Upper lobe of left lung (tissue), 6 donors: ENCODE measurements at regions not wholly inside any gene's neighbourhood (a gene's known extent, or its start where the extent isn't known, plus 50 kb on each side); places are given as distances from the start of the nearest gene placed in this dataset.

Experiments used
- ATAC-seq, 2 donors: fragments of 200-7000 bp; cut with Tn5 transposase; one replicate each; pipeline ENCODE4 v1.9.1; 2022; ENCODE audit warnings: mild to moderate bottlenecking in 2 of 2, moderate library complexity in 2 of 2; ENCODE audit not compliant: low FRiP score in 2 of 2
- DNase-seq, 2 donors: peaks; one replicate each; pipeline ENCODE4 v3.0.0-alpha.2; 2019 to 2020
- H3K27ac ChIP-seq, 4 donors: fragments of 200-600 bp; sonication (generic); one replicate each; pipeline ENCODE4 v1.5.1; 2016 to 2019
- H3K27me3 ChIP-seq, 4 donors: fragments of 200-600 bp; sonication (generic); one replicate each; pipeline ENCODE4 v1.5.1; 2017 to 2019
- H3K36me3 ChIP-seq, 4 donors: fragments of 200-600 bp; sonication (generic); one replicate each; pipeline ENCODE4 v1.5.1; 2016 to 2019
- H3K4me1 ChIP-seq, 4 donors: fragments of 200-600 bp; sonication (generic); one replicate each; pipeline ENCODE4 v1.5.1; 2018 to 2019
- H3K4me3 ChIP-seq, 4 donors: fragments of 200-600 bp; sonication (generic); one replicate each; pipeline ENCODE4 v1.5.1; 2017 to 2019; ENCODE audit warnings: mild to moderate bottlenecking in 2 of 4, moderate library complexity in 1 of 4
- H3K9me3 ChIP-seq, 4 donors: fragments of 200-600 bp; sonication (generic); one replicate each; pipeline ENCODE4 v1.5.1; 2018 to 2019
- EP300 ChIP-seq, 4 donors: sonication (generic); formaldehyde crosslinking; IDR thresholded peaks; one replicate each; pipeline ENCODE4 v1.5.1; 2017; ENCODE audit warnings: antibody characterized with exemption in 4 of 4, control low read depth in 2 of 4
- POLR2A ChIP-seq, 4 donors: fragments of 450-650 bp; IDR thresholded peaks; one replicate each; pipeline ENCODE4 v1.5.1; 2016 to 2017; ENCODE audit warnings: antibody characterized with exemption in 4 of 4, mild to moderate bottlenecking in 2 of 4
- POLR2AphosphoS5 ChIP-seq, 2 donors: sonication (generic); formaldehyde crosslinking; IDR thresholded peaks; one replicate each; pipeline ENCODE4 v1.5.1; 2017; ENCODE audit warnings: antibody characterized with exemption in 2 of 2
- WGBS, 2 donors: methylation state at CpG; one replicate each; pipeline ENCODE4 v1.1.5; 2017 to 2018; 5-methylcytosine and 5-hydroxymethylcytosine counted together
- TF ChIP-seq, protein P1 (sequence below), 6 experiments: fragments of 450-650 bp in 4 of 6; fragments of 200-600 bp in 2 of 6; sonication (generic) in 2 of 6; IDR thresholded peaks; one replicate each; pipeline ENCODE4 v1.5.1; 2016 to 2019; ENCODE audit warnings: antibody characterized with exemption in 6 of 6
- donor health status: DM: no; HTN: no; CAD: no; lungs with moderate emphysema.
- donor health status: DM: no; HTN: yes; CAD: no; lungs with severe emphysema.

DNA sequence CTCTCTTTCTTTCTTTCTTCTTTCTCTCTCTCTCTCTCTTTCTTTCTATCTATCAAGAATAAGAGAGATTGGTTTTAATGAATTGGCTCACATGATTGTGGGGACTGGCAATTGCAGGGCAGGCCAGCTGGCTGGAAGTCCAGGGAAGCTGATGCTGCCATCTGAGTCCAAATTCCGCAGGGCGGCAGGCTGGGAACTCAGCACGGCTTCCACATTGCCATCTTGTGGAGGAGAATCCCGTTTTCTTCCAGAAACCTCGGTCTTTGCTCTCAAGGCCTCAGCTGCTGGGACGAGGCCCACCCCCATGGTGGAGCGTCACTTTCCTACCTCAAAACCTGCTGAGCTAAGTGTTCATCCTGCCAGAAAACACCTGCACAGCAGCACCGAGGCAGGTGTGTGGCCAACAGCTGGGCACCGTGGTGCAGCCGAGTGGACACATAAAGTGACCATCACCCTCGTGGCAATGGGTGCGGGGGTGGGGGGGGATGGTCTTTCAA lies 58.8 kb upstream of the SLCO4A1 start:
- H3K4me1 ChIP-seq: peaks cover 0 to 13% (median 2%) of the 10 kb centered on the region in 4 donors
- DNase-seq (no peak), ATAC-seq (no peak)
- peaks cover 0 to 23% (median 5%) of the 10 kb centered on the region in 4 donors for H3K27me3 ChIP-seq
- 37 to 45% methylated on average over 10 to 12 of the region's 12 CpGs for WGBS, 2 donors
- H3K27ac ChIP-seq: no peak overlapping the region
- H3K4me3 ChIP-seq: no peak overlapping the region
- TF ChIP-seq POLR2A (IDR thresholded peaks at IDR 0.05) (no peak), POLR2AphosphoS5 (IDR thresholded peaks at IDR 0.05) (no peak), EP300 (IDR thresholded peaks at IDR 0.05) (no peak)
- TF ChIP-seq, protein P1, sequence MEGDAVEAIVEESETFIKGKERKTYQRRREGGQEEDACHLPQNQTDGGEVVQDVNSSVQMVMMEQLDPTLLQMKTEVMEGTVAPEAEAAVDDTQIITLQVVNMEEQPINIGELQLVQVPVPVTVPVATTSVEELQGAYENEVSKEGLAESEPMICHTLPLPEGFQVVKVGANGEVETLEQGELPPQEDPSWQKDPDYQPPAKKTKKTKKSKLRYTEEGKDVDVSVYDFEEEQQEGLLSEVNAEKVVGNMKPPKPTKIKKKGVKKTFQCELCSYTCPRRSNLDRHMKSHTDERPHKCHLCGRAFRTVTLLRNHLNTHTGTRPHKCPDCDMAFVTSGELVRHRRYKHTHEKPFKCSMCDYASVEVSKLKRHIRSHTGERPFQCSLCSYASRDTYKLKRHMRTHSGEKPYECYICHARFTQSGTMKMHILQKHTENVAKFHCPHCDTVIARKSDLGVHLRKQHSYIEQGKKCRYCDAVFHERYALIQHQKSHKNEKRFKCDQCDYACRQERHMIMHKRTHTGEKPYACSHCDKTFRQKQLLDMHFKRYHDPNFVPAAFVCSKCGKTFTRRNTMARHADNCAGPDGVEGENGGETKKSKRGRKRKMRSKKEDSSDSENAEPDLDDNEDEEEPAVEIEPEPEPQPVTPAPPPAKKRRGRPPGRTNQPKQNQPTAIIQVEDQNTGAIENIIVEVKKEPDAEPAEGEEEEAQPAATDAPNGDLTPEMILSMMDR (IDR thresholded peaks at IDR 0.05): no peak
- no peaks in the 10 kb centered on the region for H3K36me3 ChIP-seq
- no peaks in the 10 kb centered on the region for H3K9me3 ChIP-seq

DNA sequence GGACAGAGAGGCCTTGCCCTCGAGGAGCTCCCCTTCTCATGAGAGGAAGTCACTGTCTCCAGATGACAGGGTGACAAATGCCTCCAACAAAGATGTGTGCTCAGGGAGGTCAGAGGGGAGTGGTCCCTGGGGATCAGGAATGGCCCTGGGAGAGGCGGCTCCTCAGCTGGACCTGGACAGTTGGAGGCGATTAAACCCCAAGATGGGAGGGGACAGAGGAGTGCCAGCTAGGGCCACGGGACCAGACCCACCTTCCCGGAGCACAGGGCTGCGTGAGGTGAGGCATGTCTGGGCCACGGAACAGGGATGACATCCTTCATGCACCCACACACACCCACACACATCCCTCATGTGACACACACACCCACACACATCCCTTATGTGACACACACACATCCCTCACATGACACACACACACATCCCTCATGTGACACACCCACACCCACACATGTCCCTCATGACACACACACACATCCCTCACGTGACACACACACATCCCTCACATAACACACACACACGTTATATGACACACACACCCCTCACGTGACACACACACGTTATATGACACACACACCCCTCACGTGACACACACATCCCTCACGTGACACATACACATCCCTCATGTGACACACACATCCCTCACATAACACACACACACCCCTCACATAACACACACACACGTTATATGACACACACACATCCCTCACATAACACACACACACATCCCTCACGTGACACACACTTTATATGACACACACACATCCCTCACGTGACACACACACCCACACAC lies 57.4 kb upstream of the SLCO4A1 start:
- no peak overlapping the region for H3K4me3 ChIP-seq
- H3K36me3 ChIP-seq: no peaks in the 10 kb centered on the region
- no peak overlapping the region for H3K27ac ChIP-seq
- TF ChIP-seq EP300 (IDR thresholded peaks at IDR 0.05) (no peak), POLR2AphosphoS5 (IDR thresholded peaks at IDR 0.05) (no peak), POLR2A (IDR thresholded peaks at IDR 0.05) (no peak)
- TF ChIP-seq, protein P1 (IDR thresholded peaks at IDR 0.05): no peak
- peaks cover 0 to 13% (median 2%) of the 10 kb centered on the region in 4 donors for H3K4me1 ChIP-seq
- DNase-seq (no peak), ATAC-seq (no peak)
- 62 to 65% methylated on average over 11 to 16 of the region's 16 CpGs for WGBS, 2 donors
- H3K9me3 ChIP-seq: no peaks in the 10 kb centered on the region
- H3K27me3 ChIP-seq: peaks cover 0 to 20% (median 5%) of the 10 kb centered on the region in 4 donors

DNA sequence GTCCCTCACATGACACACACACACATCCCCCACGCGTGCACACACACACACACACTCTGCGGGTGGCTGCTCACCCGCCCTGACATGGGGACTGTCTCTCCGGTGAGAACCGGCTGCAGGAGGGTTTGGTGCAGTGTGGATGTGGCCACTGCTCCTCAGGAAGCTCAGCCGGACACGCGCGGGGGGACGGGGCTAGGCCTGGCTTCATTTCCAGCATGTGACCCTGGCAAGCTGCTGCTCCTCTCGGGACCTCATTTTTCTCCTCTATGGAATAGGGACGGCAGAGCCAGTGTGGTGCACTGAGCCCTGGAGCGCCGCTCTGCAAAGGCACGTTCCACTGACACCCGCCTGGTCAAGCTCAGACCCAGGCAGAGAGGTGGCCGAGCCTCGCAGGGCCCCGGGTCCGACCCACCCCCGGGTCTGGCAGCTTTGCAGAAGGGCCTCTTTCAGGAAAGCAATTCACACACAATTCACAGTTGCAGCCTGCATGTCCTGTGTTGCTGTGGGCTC lies 56.8 kb upstream of the SLCO4A1 start:
- 74 to 77% methylated on average over 9 to 21 of the region's 22 CpGs for whole genome bisulfite sequencing, 2 donors
- H3K9me3 ChIP-seq: no peaks in the 10 kb centered on the region
- no peak overlapping the region for H3K4me3 ChIP-seq
- TF ChIP-seq EP300 (IDR thresholded peaks at IDR 0.05) (no peak), POLR2AphosphoS5 (IDR thresholded peaks at IDR 0.05) (no peak), POLR2A (IDR thresholded peaks at IDR 0.05) (no peak)
- TF ChIP-seq, protein P1 (IDR thresholded peaks at IDR 0.05): no peak
- H3K27ac ChIP-seq: no peak overlapping the region
- peaks cover 0 to 17% (median 5%) of the 10 kb centered on the region in 4 donors for H3K27me3 ChIP-seq
- no peaks in the 10 kb centered on the region for H3K36me3 ChIP-seq
- ATAC-seq: no peak
- H3K4me1 ChIP-seq: peaks cover 0 to 18% (median 2%) of the 10 kb centered on the region in 4 donors
- DNase-seq: peak in 1 of 2 donors; percentile 73

DNA sequence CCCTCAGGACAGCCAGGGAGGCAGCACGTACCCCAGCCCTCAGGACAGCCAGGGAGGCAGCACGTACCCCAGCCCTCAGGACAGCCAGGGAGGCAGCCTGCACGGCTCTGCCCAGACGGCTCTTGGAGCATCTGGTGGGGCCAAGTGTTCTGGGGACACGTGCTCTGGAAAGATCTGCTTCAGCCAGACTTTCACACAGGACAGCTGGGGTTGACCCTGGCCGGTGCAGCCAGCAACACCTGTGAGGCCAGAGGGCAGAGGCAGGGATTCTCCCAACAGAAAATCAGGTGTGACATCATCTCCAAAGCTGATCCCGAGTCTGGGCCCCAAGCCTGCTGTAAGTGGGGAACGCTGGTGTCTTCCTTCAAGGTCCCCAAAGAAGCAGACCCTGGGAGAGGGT lies 55.5 kb upstream of the SLCO4A1 start:
- Histone ChIP-seq H3K9me3 (no peaks in the 10 kb centered on the region), H3K27ac (no peak overlapping the region), H3K36me3 (no peaks in the 10 kb centered on the region), H3K27me3 (peaks cover 0 to 7% (median 0%) of the 10 kb centered on the region in 4 donors), H3K4me1 (peaks cover 0 to 16% (median 3%) of the 10 kb centered on the region in 4 donors), H3K4me3 (no peak overlapping the region)
- TF ChIP-seq POLR2AphosphoS5 (IDR thresholded peaks at IDR 0.05) (no peak), POLR2A (IDR thresholded peaks at IDR 0.05) (no peak), EP300 (IDR thresholded peaks at IDR 0.05) (no peak)
- TF ChIP-seq, protein P1 (IDR thresholded peaks at IDR 0.05): no peak
- 46 to 53% methylated on average over 3 to 8 of the region's 8 CpGs for WGBS, 2 donors
- no peak for ATAC-seq
- DNase-seq: no peak
